GM12873 (cell line): ENCODE measurements at regions not wholly inside any gene's neighbourhood (a gene's known extent, or its start where the extent isn't known, plus 50 kb on each side); places are given as distances from the start of the nearest gene placed in this dataset.

Experiments used
- CTCF ChIP-seq: IDR thresholded peaks from 2 replicates; pipeline ENCODE4 v1.5.1; 2012; ENCODE audit warnings: low read depth, mild to moderate bottlenecking, moderate library complexity, low read length, control low read depth; ENCODE audit not compliant: insufficient read depth; ENCODE audit errors: missing control alignments

DNA sequence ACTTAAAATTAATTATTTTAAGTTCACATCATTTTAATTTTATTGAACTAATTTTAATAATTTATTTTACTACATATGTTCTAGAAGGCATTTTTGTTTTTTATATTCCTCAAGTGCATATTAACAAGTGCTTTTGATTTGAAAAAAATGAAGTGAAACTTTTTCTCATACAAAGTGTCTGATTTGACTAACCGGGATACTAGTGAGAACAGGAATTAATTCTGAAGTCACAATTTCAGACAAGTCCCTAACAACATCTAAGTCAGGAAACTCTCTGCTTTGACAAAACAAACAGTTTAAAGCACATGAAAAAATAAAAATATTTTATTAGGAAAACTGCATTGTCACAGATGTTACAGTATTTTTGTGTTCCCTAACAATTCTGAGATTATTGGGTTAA is 1166.3 kb upstream of the CITED2 start:
- TF ChIP-seq CTCF = no peak

DNA sequence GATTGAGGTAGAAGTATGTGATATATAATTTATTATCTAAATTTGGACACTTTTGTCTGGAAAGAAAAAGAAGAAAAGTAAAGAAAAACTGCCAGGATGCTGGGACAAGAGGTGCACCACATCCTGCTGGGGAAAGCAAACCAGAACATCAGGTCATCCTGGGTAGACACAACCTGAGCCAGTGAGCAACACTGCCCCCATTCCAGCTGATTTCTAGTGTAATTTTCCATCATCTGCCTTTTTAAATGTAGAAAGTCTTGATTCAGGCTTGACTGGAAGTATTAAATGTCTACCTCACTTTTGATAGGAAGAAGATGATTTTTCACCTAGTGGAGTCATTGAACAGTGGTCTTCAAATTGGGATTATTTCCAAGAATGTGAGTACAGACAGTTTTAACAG is 1164.5 kb upstream of the CITED2 start:
- TF ChIP-seq CTCF = no peak

GRCh38 chr6:140537834-140538705 is 1163.6 kb upstream of the CITED2 start:
- TF ChIP-seq CTCF = no peak

GRCh38 chr6:140537211-140537610 is 1162.8 kb upstream of the CITED2 start:
- TF ChIP-seq CTCF = no peak

- no peak for TF ChIP-seq CTCF
Measured at GRCh38 chr6:140535511-140535910, 1161.1 kb upstream of the CITED2 start.

- no peak for TF ChIP-seq CTCF
Measured at GRCh38 chr6:140533526-140533925, 1159.1 kb upstream of the CITED2 start.

- TF ChIP-seq CTCF = no peak
Measured at GRCh38 chr6:140504776-140505175, 1130.3 kb upstream of the CITED2 start.
